A673 (cell line): ENCODE measurements at regions not wholly inside any gene's neighbourhood (a gene's known extent, or its start where the extent isn't known, plus 50 kb on each side); places are given as distances from the start of the nearest gene placed in this dataset.

ENCODE experiments used
- EZH2 ChIP-seq: fragments of 200-600 bp; sonication (generic); IDR thresholded peaks from 2 replicates; pipeline ENCODE4 v1.6.1; 2017; ENCODE audit warnings: borderline replicate concordance, low read depth, mild to moderate bottlenecking, mixed read lengths, antibody characterized with exemption, low read length; ENCODE audit not compliant: poor library complexity, severe bottlenecking
- TF ChIP-seq, protein P1 (sequence below): fragments of 300-800, 200-600 bp; sonication (generic); conservative IDR thresholded peaks from 2 replicates; pipeline ENCODE4 v1.5.1; 2017; ENCODE audit warnings: low read depth, mild to moderate bottlenecking, antibody characterized with exemption, low read length, moderate library complexity, mixed read lengths

DNA sequence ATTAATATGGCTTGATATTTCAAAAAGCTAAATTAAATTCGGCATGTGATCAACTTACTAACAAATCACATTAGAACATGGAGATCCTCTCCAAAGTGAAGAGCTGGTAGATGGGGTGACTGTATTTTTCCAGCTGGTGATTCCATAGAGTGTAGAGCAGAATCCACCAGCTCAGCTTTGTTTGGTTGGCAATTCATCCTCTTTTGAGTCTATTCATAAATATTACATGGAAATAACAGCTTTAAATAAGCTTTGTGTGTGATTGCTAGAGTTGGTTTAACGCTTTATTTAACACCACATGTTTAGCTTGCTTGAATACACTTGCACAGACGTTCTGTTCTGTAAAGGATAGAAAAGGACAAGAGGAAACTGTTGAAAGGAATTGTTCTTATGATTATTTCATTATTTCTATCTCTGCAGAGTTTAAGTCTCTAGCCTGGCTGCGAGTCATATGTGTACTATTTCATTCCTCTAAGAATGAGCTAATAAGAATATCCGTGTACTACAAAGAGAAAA, 738.3 kb upstream of the KIRREL3 start:
- TF ChIP-seq, protein P1, sequence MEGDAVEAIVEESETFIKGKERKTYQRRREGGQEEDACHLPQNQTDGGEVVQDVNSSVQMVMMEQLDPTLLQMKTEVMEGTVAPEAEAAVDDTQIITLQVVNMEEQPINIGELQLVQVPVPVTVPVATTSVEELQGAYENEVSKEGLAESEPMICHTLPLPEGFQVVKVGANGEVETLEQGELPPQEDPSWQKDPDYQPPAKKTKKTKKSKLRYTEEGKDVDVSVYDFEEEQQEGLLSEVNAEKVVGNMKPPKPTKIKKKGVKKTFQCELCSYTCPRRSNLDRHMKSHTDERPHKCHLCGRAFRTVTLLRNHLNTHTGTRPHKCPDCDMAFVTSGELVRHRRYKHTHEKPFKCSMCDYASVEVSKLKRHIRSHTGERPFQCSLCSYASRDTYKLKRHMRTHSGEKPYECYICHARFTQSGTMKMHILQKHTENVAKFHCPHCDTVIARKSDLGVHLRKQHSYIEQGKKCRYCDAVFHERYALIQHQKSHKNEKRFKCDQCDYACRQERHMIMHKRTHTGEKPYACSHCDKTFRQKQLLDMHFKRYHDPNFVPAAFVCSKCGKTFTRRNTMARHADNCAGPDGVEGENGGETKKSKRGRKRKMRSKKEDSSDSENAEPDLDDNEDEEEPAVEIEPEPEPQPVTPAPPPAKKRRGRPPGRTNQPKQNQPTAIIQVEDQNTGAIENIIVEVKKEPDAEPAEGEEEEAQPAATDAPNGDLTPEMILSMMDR, result no peak
- TF ChIP-seq EZH2, result no peak
